HG03439 (cell line): ENCODE measurements at regions not wholly inside any gene's neighbourhood (a gene's known extent, or its start where the extent isn't known, plus 50 kb on each side); places are given as distances from the start of the nearest gene placed in this dataset.

ENCODE experiments used
- ATAC-seq: cut with Tn5 transposase; IDR thresholded peaks from one replicate; pipeline ENCODE4 v1.9.1; 2021; ENCODE audit warnings: mild to moderate bottlenecking, moderate library complexity; ENCODE audit not compliant: unreplicated experiment

- ATAC-seq, result no peak
Observed at GRCh38 chr4:125365731-125366130, 51.0 kb downstream of the FAT4 start.

GRCh38 chr4:125368146-125368545 lies 53.4 kb downstream of the FAT4 start:
- ATAC-seq, result no peak

GRCh38 chr4:125368671-125369081 lies 53.9 kb downstream of the FAT4 start:
- no peak for ATAC-seq

GRCh38 chr4:125369098-125369497 lies 54.3 kb downstream of the FAT4 start:
- ATAC-seq, result no peak

- no peak for ATAC-seq
Observed at GRCh38 chr4:125370478-125370877, 55.7 kb downstream of the FAT4 start.

- ATAC-seq, result no peak
Observed at GRCh38 chr4:125382995-125383394, 68.2 kb downstream of the FAT4 start.

- no peak for ATAC-seq
Observed at GRCh38 chr4:125387770-125388169, 73.0 kb downstream of the FAT4 start.

GRCh38 chr4:125388613-125389012 lies 73.9 kb downstream of the FAT4 start:
- no peak for ATAC-seq

- no peak for ATAC-seq
Observed at GRCh38 chr4:125389713-125390112, 75.0 kb downstream of the FAT4 start.

- ATAC-seq, result no peak
Observed at GRCh38 chr4:125390126-125390525, 75.4 kb downstream of the FAT4 start.

- no peak for ATAC-seq
Observed at GRCh38 chr4:125390727-125391126, 76.0 kb downstream of the FAT4 start.

GRCh38 chr4:125392694-125393093 lies 77.9 kb downstream of the FAT4 start:
- ATAC-seq, result no peak

GRCh38 chr4:125393825-125394224 lies 79.1 kb downstream of the FAT4 start:
- ATAC-seq, result no peak

- ATAC-seq, result no peak
Observed at GRCh38 chr4:125397226-125397625, 82.5 kb downstream of the FAT4 start.

- no peak for ATAC-seq
Observed at GRCh38 chr4:125398263-125399002, 83.7 kb downstream of the FAT4 start.

GRCh38 chr4:125400756-125401155 lies 86.0 kb downstream of the FAT4 start:
- ATAC-seq, result no peak

- no peak for ATAC-seq
Observed at GRCh38 chr4:125401784-125402183, 87.0 kb downstream of the FAT4 start.

GRCh38 chr4:125420526-125420925 lies 105.8 kb downstream of the FAT4 start:
- no peak for ATAC-seq

GRCh38 chr4:125421547-125421946 lies 106.8 kb downstream of the FAT4 start:
- no peak for ATAC-seq

GRCh38 chr4:125423124-125423523 lies 108.4 kb downstream of the FAT4 start:
- no peak for ATAC-seq

- no peak for ATAC-seq
Observed at GRCh38 chr4:125428832-125429231, 114.1 kb downstream of the FAT4 start.

- ATAC-seq, result no peak
Observed at GRCh38 chr4:125430086-125430485, 115.3 kb downstream of the FAT4 start.

- ATAC-seq, result no peak
Observed at GRCh38 chr4:125432078-125432477, 117.3 kb downstream of the FAT4 start.
